ENCODE measurements at regions not wholly inside any gene's neighbourhood (a gene's known extent, or its start where the extent isn't known, plus 50 kb on each side); places are given as distances from the start of the nearest gene placed in this dataset.

- TF ChIP-seq CTCF (IDR thresholded peaks at IDR 0.05): no peak
- TF ChIP-seq POLR2A (IDR thresholded peaks at IDR 0.05): no peak
Observed at GRCh38 chr12:58487255-58487654, 433.0 kb downstream of the LRIG3 start.
